GM21528 (cell line): ENCODE measurements at regions not wholly inside any gene's neighbourhood (a gene's known extent, or its start where the extent isn't known, plus 50 kb on each side); places are given as distances from the start of the nearest gene placed in this dataset.

Experiments
- ATAC-seq: cut with Tn5 transposase; IDR thresholded peaks from one replicate; pipeline ENCODE4 v1.9.1; 2021; ENCODE audit warnings: mild to moderate bottlenecking, moderate library complexity; ENCODE audit not compliant: unreplicated experiment, low FRiP score

DNA sequence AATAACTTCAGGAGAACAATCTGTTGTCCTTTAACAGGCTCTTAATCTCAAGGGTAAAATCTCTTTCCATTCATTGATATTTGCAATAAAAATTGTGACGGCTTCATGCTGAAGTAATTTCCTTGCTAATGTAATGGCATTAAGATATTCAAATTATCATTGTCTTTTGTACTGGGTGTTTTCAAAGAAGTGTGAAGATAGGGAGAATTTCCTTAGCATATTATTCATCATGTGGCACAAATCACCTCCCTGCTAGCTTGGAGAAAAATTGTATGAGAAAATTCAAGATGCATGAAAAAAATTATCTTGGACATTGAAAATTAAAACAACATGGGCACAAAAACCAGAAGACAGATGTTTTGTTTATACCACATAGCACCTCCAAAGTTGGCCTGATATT is 63.6 kb upstream of the ARID2 start:
- no peak for ATAC-seq

DNA sequence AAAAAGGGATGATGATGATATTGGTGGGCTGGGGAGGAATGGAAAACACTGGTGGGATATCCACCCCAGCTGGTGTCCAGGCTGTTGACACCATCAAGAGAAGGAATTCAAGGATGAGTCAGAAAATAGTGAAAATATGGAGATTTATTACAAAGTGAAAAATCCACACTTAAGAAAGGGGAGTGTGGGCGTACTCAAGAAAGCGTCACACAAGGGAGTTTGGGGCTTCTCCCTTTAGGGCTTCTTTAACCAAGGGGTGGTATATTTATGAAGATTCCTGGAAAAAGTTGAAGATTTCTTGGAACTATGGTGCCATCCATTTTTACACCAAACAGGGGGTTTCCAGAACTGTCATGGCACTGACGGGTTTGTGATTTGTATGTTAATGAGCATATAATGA is 63.1 kb upstream of the ARID2 start:
- ATAC-seq: no peak

DNA sequence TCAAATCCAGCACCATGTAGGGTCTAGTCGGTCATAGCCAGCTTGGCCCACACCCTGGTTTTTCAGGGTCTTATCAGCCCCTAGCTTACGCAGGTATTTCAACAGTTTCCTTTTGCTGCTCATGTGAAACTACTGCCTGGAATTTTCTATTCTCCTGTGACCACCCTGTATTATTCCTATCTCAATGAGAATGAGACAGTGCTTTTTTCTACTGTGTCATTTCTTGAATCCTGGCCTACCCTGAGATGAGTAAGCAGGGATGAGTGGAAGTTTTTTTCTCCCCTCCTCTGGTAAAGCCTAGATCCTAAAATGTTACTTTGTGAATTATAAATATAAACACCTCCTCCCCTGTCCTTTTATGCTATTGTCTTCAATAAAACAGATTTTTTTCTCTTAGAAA is 62.7 kb upstream of the ARID2 start:
- no peak for ATAC-seq

DNA sequence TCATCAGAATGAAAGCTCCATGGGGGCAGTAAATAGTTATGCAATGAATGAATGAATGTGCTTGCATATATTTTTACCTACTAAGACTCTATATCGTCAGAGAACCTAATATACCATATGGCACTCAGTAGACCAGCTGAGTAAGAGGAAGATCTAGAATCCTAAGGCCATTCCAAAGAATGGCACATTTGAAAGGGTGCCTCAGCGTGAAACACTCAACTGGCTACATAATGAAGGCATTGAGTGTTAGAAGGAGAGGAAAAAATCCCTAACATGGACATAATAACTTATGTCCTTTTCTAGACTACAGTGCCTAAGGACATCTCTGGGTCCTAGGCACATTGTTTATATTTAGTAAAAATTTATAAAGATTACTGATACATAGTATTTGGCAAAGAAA is 61.7 kb upstream of the ARID2 start:
- ATAC-seq: no peak

DNA sequence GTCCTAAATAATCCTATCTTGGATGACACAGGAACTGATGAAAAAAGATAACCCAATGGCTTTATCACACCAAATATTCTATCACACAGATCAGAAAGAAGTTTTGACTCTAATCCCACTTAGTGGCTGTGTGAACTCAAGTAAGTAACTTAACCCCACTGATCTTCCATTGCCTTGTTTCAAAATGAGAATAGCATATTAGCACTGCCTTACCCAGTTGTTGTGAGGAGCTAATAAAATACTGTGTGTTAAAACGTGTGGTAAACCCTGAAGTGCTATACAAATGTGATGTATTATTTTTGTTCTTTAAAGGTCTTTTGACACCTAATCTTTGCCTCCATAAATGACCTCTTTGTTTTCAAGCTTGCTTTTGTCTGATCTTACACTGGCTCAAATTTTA is 60.9 kb upstream of the ARID2 start:
- ATAC-seq: peak; percentile 26

DNA sequence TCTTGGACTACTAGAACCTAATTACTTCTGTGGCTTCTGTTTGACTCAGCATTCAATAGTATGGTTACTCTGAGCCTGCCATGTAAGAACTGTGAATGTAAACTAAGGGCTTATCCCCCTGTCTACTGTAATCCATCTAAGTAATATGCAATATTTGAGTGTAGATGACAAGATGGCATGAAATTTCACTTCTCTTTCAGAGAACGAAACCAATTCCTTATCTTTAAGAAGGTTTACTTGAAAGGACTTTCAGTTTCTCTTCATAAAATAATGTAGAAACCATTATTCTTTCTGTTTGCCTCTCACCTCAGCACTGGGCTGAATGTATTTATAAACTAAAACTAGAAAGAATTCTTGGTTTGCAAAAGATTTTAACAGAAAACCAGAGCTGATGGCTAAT is 60.4 kb upstream of the ARID2 start:
- peak; percentile 89 for ATAC-seq

DNA sequence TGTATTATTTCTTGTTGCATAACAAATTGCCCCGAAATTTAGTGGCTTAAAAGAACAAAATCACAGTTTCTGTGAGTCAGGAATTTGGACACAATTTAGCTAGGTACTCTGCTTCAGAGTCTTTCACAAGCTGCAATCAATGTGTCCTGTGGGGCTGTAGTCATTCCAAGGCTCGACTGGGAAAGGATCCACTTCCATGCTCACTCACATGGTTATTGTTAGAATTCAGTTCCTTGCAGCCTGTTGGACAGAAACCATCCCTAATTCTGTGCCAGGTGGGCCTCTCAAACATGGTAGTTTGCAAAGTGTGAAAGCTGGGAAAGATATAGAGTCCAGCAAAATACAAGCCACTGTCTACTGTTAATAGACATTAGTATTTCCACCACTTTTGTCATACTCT is 59.7 kb upstream of the ARID2 start:
- no peak for ATAC-seq

DNA sequence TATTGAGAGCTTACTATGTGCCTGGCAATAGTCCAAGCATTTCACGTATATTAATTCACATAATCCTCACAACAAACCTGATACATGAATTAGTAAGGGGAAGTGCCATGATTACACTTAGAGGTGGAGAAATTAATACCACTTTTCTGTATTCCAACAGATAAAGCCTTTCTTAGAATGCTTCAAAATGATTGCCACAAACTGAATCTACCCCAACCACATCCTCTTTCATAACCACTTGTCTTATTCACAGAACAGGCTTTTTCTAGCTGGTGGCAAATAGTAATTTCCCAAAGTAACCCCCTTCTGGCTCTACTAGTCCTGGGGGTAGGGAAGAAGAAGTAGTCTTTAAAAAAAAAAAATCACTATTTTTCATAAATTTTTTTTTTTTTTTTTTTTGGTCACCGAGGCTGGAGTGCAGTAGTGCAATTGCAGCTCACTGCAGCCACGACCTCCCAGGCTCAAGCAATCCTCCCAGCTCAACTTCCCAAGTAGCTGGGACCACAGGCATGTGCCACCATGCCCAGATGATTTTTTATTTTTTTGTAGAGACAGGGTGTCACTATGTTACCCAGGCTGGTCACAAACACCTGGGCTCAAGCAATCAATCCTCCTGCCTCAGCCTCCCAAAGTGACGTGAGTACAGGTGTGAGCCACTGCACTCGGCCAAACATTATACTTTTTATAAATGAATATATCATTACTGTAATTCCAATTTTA is 59.0 kb upstream of the ARID2 start:
- ATAC-seq: peak; percentile 60

DNA sequence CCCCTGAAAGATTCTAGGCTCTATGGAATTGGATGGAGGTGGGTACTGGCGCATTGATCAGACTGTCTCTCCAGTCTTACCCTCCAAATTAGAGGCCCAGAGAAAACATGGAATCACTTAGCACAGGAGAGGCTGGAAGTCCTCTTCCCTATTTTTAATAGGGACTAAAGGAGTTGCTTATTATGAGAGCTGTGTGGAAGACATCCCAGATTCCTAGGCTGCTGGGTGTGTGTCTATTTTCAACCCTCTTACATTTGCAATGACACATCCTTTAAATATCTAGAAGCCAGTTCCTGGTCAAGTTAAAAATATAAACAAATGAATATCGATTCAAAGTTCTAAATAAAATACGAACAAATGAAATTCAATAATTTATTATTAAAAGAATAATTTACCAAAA is 58.3 kb upstream of the ARID2 start:
- ATAC-seq: no peak

DNA sequence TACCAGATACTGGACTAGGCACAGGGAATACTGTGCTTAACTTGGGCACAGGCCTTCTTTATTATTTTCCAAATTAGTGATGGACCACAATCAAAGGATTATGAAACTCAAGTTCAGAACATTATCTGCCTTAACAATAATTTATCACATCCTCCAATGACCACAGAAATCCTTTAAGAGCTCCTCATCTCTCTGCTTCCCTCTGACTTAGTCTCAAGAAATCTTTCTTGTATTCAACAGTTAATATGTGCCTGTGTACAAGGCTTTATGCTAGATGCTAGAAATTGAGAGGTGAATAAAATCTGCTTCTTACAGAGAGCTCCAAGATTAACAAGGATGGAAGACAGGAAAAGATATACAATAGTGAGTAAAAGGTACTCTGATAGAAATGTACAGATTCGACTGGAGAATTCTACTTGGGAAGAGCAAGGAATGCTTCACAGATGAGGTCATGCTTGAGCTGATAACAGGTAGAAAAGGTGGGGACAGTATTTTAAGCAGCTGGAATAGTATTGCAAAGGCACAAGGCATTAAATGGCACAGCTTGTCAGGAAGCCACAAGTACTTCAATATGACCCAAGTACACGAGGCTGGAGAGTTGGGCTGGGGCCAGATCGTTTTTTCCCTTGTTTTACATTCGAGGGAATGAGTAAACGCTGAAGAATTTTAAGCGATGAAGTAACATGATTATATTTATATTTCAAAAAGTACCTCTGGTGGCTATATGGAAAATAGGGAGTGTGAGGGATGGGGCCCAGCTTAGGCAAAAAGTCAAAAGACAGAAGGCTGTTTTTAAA is 55.1 kb upstream of the ARID2 start:
- no peak for ATAC-seq

DNA sequence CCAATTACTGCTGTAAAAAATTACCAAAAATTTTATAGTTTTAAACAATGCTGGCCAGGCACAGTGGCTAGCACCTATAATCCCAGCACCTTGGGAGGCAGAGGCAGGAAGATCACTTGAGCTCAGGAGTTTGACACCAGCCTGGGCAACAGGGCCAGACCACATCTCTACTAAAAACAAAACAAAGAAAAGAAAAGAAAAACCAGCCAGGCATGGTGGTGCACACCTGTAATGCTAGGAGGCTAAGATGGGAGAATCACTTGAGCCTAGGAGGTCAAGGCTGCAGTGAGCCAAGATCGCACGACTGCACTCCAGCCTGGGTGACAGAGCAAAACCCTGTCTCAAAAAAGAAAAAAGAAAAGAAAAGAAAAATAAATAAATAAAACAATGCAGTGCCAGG is 54.0 kb upstream of the ARID2 start:
- no peak for ATAC-seq
